Adrenal gland (tissue), 5 donors: ENCODE measurements at regions not wholly inside any gene's neighbourhood (a gene's known extent, or its start where the extent isn't known, plus 50 kb on each side); places are given as distances from the start of the nearest gene placed in this dataset.

Experiments
- POLR2A ChIP-seq, 2 donors: fragments of 450-650 bp; IDR thresholded peaks; one replicate each; pipeline ENCODE4 v1.6.1; 2017; ENCODE audit warnings: antibody characterized with exemption in 2 of 2, mild to moderate bottlenecking in 2 of 2, moderate library complexity in 1 of 2
- TF ChIP-seq, protein P1 (sequence below), 6 experiments: fragments of 450-650 bp in 4 of 6; fragments of 200-600 bp in 2 of 6; sonication (generic) in 1 of 6; IDR thresholded peaks; 1 replicate in 5 of 6; 2 replicates in 1 of 6; pipeline versions ENCODE4 v1.5.1 to v1.8.0; 2016 to 2021; ENCODE audit warnings: antibody characterized with exemption in 6 of 6, mild to moderate bottlenecking in 2 of 6, moderate library complexity in 1 of 6
- donor health status: DM: no; HTN: no; CAD: no.

DNA sequence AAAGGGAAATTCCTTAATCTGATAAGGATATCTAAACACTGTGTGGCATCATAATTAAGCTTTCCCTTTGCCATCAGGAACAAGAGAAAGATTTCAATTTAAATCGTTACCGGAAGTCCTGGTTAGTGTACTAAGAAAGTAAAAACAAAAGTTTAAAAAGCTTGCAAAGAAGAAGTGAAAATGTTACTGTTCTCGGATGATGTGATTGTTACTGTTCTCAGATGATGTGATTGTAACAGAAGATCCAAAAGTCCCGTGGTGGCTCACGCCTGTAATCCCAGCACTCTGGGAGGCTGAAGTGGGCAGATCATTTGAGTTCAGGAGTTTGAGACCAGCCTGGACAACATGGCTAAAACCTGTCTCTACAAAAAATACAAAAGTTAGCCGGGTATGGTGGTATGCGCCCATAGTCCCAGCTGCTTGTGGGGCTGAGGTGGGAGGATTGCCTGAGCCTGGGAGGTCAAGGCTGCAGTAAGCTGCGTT is 62.5 kb downstream of the RGS12 start:
- TF ChIP-seq, protein P1, sequence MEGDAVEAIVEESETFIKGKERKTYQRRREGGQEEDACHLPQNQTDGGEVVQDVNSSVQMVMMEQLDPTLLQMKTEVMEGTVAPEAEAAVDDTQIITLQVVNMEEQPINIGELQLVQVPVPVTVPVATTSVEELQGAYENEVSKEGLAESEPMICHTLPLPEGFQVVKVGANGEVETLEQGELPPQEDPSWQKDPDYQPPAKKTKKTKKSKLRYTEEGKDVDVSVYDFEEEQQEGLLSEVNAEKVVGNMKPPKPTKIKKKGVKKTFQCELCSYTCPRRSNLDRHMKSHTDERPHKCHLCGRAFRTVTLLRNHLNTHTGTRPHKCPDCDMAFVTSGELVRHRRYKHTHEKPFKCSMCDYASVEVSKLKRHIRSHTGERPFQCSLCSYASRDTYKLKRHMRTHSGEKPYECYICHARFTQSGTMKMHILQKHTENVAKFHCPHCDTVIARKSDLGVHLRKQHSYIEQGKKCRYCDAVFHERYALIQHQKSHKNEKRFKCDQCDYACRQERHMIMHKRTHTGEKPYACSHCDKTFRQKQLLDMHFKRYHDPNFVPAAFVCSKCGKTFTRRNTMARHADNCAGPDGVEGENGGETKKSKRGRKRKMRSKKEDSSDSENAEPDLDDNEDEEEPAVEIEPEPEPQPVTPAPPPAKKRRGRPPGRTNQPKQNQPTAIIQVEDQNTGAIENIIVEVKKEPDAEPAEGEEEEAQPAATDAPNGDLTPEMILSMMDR (IDR thresholded peaks at IDR 0.05): no peak
- TF ChIP-seq POLR2A (IDR thresholded peaks at IDR 0.05): no peak
